NT2/D1 (cell line): ENCODE measurements at regions not wholly inside any gene's neighbourhood (a gene's known extent, or its start where the extent isn't known, plus 50 kb on each side); places are given as distances from the start of the nearest gene placed in this dataset.

Source experiments
- DNase-seq: peaks from one replicate; pipeline ENCODE4 v3.0.0-alpha.2; 2011; ENCODE audit warnings: low read depth, low spot score
- H3K27me3 ChIP-seq: 2 replicates; pipeline ENCODE4 v1.6.0; 2011; ENCODE audit warnings: mild to moderate bottlenecking; ENCODE audit not compliant: insufficient read length, insufficient read depth
- H3K36me3 ChIP-seq: 2 replicates; pipeline ENCODE4 v1.6.1; 2011; ENCODE audit warnings: mild to moderate bottlenecking, low read length, mixed read lengths; ENCODE audit not compliant: insufficient read depth, insufficient read length
- H3K4me1 ChIP-seq: 2 replicates; pipeline ENCODE4 v1.5.1; 2011; ENCODE audit not compliant: insufficient read depth, insufficient read length
- H3K4me3 ChIP-seq: 2 replicates; pipeline ENCODE4 v1.5.1; 2011; ENCODE audit warnings: low read depth; ENCODE audit not compliant: insufficient read length
- H3K9ac ChIP-seq: 2 replicates; pipeline ENCODE4 v1.6.0; 2011; ENCODE audit warnings: low read depth; ENCODE audit not compliant: insufficient read length
- H3K9me3 ChIP-seq: 2 replicates; pipeline ENCODE4 v1.5.1; 2011; ENCODE audit warnings: mild to moderate bottlenecking, low read length; ENCODE audit not compliant: insufficient read depth
- SUZ12 ChIP-seq: IDR thresholded peaks from 2 replicates; pipeline ENCODE4 v1.6.1; 2011; ENCODE audit not compliant: insufficient read length, insufficient read depth; ENCODE audit errors: extremely low read depth
- YY1 ChIP-seq: IDR thresholded peaks from 2 replicates; pipeline ENCODE4 v1.6.1; 2011; ENCODE audit not compliant: insufficient read length, insufficient read depth
- ZNF274 ChIP-seq: IDR thresholded peaks from 2 replicates; pipeline ENCODE4 v1.6.1; 2011; ENCODE audit warnings: mild to moderate bottlenecking, low read depth, low read length

GRCh38 chr1:234773936-234774677 is 164.1 kb upstream of the IRF2BP2 start:
- DNase-seq = no peak
- Histone ChIP-seq H3K36me3 (no peaks in the 10 kb centered on the region), H3K27me3 (no peaks in the 10 kb centered on the region), H3K4me1 (peaks cover 14% of the 10 kb centered on the region), H3K4me3 (no peak overlapping the region), H3K9me3 (no peaks in the 10 kb centered on the region; the same call in 1 of the 2 replicates), H3K9ac (no peak overlapping the region)
- TF ChIP-seq SUZ12 (no peak), ZNF274 (no peak), YY1 (no peak)

GRCh38 chr1:234772345-234773147 is 162.6 kb upstream of the IRF2BP2 start:
- no peaks in the 10 kb centered on the region for H3K36me3 ChIP-seq
- peak; percentile 84 for DNase-seq
- no peaks in the 10 kb centered on the region; the same call in 1 of the 2 replicates for H3K9me3 ChIP-seq
- no peak overlapping the region for H3K4me3 ChIP-seq
- peak overlapping the region; percentile 15 for H3K9ac ChIP-seq
- H3K4me1 ChIP-seq = peaks cover 15% of the 10 kb centered on the region
- no peaks in the 10 kb centered on the region for H3K27me3 ChIP-seq
- no peak for TF ChIP-seq SUZ12
- no peak for TF ChIP-seq ZNF274
- no peak for TF ChIP-seq YY1

- no peak for TF ChIP-seq ZNF274
- Histone ChIP-seq H3K27me3 (no peaks in the 10 kb centered on the region), H3K4me3 (no peak overlapping the region), H3K9me3 (no peaks in the 10 kb centered on the region; the same call in 1 of the 2 replicates), H3K4me1 (peaks cover 15% of the 10 kb centered on the region), H3K9ac (peak overlapping the region; percentile 15), H3K36me3 (no peaks in the 10 kb centered on the region)
- DNase-seq = no peak
These were observed 161.8 kb upstream of the IRF2BP2 start for GRCh38 chr1:234771642-234772344.

- Histone ChIP-seq H3K9ac (no peak overlapping the region), H3K9me3 (no peaks in the 10 kb centered on the region; the same call in 1 of the 2 replicates)
These were observed 161.1 kb upstream of the IRF2BP2 start for GRCh38 chr1:234770924-234771540.

GRCh38 chr1:234769986-234770795 is 160.2 kb upstream of the IRF2BP2 start:
- no peak overlapping the region for H3K4me3 ChIP-seq
- H3K9ac ChIP-seq = peak overlapping the region; percentile 10
- H3K27me3 ChIP-seq = no peaks in the 10 kb centered on the region
- TF ChIP-seq SUZ12 (no peak), ZNF274 (no peak), YY1 (no peak)
- H3K4me1 ChIP-seq = peaks cover 15% of the 10 kb centered on the region
- H3K9me3 ChIP-seq = no peaks in the 10 kb centered on the region
- no peaks in the 10 kb centered on the region for H3K36me3 ChIP-seq
- no peak for DNase-seq

More at GRCh38 chr1:234770924-234771540, 161.1 kb upstream of the IRF2BP2 start:
- TF ChIP-seq ZNF274 (no peak), SUZ12 (no peak), YY1 (no peak)
- H3K36me3 ChIP-seq = no peaks in the 10 kb centered on the region
- no peak for DNase-seq
- H3K4me1 ChIP-seq = peaks cover 15% of the 10 kb centered on the region
- no peaks in the 10 kb centered on the region for H3K27me3 ChIP-seq
- H3K4me3 ChIP-seq = no peak overlapping the region

- H3K9me3 ChIP-seq = no peaks in the 10 kb centered on the region
- no peak overlapping the region for H3K4me3 ChIP-seq
- H3K36me3 ChIP-seq = no peaks in the 10 kb centered on the region
- H3K27me3 ChIP-seq = no peaks in the 10 kb centered on the region
- no peak for DNase-seq
- H3K4me1 ChIP-seq = peaks cover 15% of the 10 kb centered on the region
- TF ChIP-seq YY1 (no peak), SUZ12 (no peak), ZNF274 (no peak)
- no peak overlapping the region for H3K9ac ChIP-seq
These were observed 159.5 kb upstream of the IRF2BP2 start for GRCh38 chr1:234769284-234769985.
